SHP77 (cell line): ENCODE measurements at regions not wholly inside any gene's neighbourhood (a gene's known extent, or its start where the extent isn't known, plus 50 kb on each side); places are given as distances from the start of the nearest gene placed in this dataset.

ENCODE experiments used
- DNase-seq, 2 experiments: peaks; one replicate each; lab custom pipeline; 2025; lab: John Stamatoyannopoulos, UW

DNA sequence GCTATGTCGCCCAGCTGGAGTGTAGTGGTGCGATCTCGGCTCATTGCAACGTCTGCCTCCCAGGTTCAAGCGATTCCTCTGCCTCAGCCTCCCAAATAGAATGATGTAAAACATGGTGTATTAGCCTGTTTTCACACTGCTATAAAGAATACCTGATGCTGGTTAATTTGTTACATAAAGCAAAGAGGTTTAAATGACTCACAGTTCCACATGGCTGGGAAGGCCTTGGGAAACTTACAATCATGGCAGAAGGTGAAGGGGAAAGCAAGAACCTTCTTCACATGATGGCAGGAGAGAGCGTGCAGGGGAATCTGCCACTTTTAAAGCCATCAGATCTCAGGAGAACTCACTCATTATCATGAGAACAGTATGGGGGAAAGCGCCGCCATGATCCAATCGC lies 1191.8 kb downstream of the ARAP2 start:
- DNase-seq: no peak

DNA sequence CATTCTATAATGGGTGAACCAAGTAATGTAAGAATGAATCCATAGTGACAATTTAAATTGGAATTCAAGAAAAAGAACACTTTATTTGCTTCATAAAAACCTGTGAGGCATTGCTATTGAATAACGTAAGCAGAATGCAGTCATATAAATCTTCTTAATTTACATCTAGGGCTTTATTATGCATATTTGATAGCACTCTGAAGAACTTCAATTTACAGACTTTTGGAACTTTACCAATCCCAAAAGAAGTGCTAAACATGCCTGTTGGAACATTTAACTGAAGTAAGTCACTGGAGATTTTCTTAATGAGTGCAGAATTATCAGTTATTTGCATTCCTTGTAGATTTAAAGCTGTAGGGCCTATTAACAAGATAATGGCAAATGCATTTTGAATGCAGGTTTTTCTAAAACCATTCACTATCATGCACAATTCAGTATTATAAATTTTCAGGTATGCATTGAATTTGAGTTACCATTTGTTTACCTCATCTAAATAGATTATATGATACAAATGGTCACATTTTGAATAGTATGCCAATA lies 1181.2 kb downstream of the ARAP2 start:
- no peak for DNase-seq

- no peak for DNase-seq
Observed at GRCh38 chr4:35066406-35066805, 1177.9 kb downstream of the ARAP2 start.

GRCh38 chr4:35080799-35081198 lies 1163.5 kb downstream of the ARAP2 start:
- DNase-seq: no peak

DNA sequence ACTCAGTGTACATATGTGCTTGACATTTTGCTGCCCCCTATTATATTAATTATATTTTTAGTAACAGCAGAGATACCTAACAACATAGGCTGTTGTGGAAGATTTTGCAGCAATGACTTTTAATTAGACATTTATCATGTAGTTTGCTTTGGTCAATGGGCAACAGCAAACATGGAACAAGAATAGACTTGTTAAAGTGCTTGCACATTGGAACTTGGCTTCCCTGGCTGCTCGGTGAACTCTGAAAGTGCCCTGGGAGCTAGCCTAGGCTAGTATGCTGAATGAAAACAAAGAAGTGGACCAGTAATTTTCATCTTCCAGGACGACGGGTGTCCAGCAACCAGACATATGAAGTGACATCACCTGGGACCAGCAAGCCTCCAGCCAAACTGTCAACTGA lies 1157.1 kb downstream of the ARAP2 start:
- no peak for DNase-seq

- DNase-seq: no peak
Observed at GRCh38 chr4:35100932-35101331, 1143.4 kb downstream of the ARAP2 start.

DNA sequence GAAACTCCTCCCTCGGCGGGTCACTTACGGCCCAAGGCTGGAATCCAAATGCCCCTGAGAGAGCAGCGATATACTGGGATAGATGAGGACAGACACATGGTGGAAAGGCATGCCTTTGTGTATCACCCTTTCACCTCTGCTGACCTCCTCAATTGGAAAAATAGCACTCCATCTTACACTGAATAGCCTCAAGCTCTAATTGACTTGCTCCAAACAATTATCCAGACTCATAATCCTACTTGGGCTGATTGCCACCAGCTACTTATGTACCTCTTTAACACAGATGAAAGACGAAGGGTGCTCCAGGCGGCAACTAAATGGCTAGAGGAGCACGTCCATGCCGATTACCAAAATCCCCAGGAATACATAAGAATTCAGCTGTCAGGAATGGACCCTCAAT lies 1142.2 kb downstream of the ARAP2 start:
- no peak for DNase-seq

DNA sequence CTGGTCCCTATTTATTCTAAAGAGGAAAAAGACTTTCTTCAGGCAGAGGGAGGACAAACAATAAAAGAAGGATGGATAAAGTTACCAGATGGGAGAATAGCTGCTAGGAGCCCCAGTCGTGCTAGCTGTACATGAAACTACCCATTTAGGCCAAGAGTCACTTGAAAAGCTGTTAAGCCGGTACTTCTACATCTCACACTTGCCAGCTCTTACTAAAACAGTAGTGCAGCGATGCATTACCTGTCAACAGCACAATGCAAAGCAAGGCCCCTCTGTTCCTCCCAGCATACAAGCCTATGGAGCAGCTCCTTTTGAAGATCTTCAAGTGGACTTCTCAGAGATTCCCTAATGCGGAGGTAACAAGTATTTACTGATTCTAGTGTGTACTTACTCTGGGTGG lies 1138.8 kb downstream of the ARAP2 start:
- DNase-seq: no peak

DNA sequence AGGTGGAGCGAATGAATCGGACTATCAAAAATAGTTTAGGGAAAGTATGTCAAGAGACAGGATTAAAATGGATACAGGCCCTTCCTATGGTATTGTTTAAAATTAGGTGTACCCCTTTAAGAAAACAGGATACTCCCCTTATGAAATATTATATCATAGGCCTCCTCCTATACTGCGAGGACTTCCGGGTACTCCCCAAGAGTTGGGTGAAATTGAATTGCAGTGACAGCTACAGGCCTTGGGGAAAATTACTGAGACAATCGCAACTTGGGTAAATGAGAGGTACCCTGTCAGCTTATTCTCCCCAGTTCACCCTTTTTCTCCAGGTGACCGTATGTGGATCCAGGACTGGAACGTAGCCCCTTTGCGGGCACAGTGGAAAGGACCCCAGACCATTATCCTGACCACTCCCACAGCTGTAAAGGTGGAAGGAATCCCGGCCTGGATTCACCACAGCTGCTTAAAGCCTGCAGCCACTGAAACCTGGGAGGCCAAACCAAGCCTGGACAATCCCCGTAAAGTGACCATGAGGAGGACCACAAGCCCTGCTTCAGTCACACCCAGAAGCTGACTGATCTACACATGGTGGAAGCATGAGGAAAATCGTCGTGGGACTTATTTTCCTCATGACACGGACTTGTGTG lies 1138.1 kb downstream of the ARAP2 start:
- peak in 1 of 2 experiments; percentile 20 for DNase-seq

DNA sequence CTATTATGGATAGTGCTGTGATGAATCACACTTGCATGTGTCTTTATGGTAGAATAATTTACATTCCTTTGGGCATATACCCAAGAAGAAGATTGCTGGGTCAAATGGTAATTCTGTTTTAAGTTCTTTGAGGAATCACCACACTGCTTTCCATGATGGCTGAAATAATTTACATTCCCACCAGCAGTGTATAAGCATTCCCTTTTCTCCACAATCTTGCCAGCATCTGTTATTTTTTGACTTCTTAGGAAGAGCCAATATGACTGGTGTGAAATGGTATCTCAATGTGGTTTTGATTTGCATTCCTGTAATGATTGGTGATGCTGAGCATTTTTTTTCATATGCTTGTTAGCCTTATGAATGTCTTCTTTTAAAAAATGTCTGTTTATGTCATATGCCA lies 1120.2 kb downstream of the ARAP2 start:
- DNase-seq: no peak

DNA sequence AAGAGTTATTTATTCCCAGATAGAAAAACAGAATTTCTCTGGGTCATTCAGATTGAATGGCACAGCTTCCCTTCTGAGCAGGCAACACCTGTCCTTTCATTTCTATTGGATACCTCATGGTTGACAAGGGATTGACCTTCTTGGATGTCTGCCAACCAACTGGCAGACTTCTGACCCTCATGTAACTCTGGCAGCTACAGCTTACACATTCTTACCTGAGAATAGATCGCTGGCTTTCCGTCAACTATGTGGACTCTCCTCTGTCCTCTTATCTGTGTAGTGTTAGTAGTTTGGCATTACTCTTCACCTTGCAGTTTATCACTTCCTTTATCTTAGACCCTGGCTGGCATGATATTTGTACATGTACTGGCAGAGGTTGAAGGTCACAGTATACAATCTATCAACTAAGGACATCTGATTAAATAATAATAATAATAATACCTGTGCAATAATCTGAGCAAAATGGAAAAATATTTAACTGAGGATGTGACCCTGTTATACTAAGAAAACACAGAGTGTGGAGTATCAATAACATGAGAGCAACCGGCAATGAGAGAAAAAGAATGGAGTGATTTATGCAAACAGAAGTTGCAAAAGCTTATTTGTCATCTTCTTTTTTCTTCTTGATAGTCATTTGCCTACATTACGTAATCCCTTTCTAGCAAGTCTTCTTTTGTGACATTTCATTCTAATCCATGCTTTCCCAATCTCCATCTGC lies 1118.2 kb downstream of the ARAP2 start:
- DNase-seq: peak; percentile 51 to 68

GRCh38 chr4:35138449-35138848 lies 1105.9 kb downstream of the ARAP2 start:
- no peak for DNase-seq

GRCh38 chr4:35147761-35148160 lies 1096.6 kb downstream of the ARAP2 start:
- DNase-seq: no peak

DNA sequence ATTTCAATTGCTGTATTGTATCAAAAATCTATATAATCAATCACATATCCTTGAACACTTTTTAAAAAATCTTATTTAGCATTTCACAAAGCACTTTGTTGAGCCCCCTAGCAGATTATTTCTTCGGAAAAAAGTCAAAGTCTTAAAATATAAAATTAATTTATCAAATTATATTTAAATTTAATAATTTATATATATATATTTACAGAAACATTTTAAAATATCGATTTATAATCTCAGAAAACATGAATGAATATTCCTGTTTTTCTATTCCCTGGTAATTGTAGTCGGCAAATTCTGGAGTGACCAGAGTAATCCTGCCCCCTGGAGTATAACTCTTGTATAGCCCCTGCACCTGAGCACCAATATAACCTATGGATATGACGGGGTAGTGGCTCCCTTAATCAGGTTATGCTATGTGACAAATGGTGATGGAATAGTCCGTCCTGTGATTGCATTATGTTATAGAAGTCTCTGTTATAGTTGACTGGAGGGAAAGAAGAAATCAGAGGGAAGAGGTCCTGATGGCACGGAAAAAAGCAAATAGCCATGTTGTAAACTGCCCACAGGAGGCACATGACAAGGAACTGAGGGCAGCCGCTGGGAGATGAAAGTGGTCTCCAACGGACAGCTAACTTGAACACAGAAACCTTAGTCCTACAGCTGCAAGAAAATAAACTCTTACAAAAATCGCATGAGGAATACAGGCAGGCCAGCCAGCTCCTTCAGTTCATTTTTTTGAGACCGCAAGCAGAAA lies 1092.3 kb downstream of the ARAP2 start:
- DNase-seq: no peak

DNA sequence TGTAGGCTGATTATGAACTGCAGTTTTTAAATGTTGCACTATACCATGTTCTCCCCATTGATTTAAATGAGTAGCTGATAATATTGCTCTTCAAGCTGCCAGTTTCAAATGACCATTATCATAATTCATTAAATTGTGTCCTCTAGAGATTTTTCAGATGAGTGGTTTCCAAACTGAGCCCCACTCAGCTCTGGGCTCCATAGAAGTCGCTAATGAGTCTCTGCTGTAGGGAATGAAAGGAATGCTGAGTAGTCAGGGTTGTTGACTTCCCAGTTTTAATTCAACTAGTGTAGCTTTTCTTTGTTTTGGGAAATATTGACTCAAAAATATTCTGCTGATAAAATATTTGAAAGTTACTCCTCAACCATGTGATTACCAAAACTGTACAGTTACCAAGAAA lies 1081.1 kb downstream of the ARAP2 start:
- DNase-seq: no peak

GRCh38 chr4:35164063-35164462 lies 1080.3 kb downstream of the ARAP2 start:
- DNase-seq: no peak

GRCh38 chr4:35166466-35166865 lies 1077.8 kb downstream of the ARAP2 start:
- no peak for DNase-seq

DNA sequence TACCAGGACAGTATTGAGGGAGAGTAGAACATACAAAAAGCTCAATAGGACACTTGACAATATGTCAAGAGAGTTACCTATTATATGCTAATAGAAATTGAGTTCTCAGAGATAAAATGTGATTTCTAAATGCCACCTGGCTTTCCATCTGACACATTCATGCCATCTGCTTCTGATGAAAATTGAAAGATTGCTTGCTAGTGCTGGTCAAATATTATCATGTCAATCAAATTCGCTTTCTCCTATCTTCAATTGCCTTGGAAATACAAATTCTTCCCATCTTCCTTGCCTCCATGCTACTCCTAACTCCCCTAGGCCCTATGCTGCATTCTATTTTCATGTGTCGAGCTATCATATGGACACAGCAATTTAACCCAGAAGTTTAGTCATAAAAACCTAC lies 1076.9 kb downstream of the ARAP2 start:
- DNase-seq: no peak

- DNase-seq: no peak
Observed at GRCh38 chr4:35175487-35175886, 1068.8 kb downstream of the ARAP2 start.

- no peak for DNase-seq
Observed at GRCh38 chr4:35175894-35176293, 1068.4 kb downstream of the ARAP2 start.

DNA sequence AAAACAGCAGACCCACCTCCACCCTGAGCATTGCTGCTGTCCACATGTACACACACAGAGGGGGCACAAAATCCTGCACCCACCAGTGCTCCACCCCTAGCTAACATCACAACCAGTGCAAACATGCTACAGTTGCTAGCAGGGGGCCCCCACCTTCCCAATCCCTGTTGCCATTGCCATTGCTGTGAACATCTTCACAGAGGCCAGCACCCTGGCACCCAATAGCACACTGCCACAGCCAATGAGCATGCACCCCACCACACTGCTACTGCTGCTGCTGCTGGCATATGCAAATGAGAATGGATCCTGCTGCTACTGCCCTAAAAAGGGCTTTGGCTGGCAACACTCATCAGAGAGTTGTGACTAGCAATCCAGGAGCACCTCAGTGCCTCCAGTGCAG lies 1061.9 kb downstream of the ARAP2 start:
- no peak for DNase-seq

DNA sequence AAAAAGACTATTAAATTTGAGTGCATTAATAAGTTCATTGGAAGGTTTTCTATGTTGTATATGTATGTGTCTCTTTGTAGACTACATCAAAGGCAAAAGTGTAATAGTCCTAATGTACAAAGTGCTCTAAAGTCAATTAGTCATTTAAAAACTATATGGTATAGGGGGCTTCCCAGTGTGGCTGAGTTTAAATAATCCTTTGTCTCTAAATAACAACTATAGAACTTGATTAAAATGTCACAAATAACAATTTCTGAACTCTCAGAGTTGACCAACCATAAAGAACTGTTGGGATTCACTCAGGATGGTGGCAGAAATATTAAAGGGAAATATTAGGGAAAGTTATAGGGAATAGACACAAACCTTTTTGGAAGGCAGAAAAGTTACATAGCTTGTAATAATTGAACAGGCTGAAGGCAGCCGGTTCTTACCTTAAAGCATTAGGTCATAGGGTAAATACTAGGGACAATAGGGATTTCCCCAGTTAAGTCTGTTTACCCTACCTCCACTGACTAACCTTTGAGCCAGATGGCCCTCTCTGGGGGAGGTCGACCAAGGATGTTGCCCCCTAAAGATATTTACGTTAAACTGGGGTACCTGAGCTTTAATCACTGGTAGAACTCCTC lies 1054.2 kb downstream of the ARAP2 start:
- DNase-seq: no peak
